ENCODE measurements at regions not wholly inside any gene's neighbourhood (a gene's known extent, or its start where the extent isn't known, plus 50 kb on each side); places are given as distances from the start of the nearest gene placed in this dataset.

DNA sequence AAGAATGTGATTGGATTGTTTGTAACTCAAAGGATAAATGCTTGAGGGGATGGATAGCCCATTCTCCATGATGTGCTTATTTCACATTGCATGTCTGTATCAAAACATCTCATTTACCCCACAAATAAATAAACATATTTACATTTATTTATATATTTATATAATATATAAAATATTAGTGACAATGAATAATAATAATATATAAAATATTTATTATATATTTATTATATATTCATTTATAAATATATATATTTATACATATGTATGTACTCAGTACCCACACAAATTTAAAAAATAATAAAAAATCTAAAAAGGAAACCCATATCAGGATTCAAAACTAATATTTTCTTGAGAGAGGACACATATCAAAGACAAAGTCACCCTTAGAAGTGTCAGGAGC, 429.9 kb downstream of the KCNJ2 start:
- CTCF ChIA-PET (ENCODE audit: partially characterized antibody): interaction anchor here (1.3 kb wide), 1 partner anchor 23 kb away, joined by 4 read pairs; no protein-coding TSS in a partner anchor
- Histone ChIP-seq H3K79me1 (ENCODE audit: low read depth, low read length) (no peaks in the 10 kb centered on the region), H2AFZ (ENCODE audit: low read length) (no peak overlapping the region), H3K4me2 (ENCODE audit: insufficient read depth in 1 of 2, low read depth in 2 of 2, low read length in 2 of 2) (no peak overlapping the region), H3K4ac (replicated peaks; ENCODE audit: insufficient read length, low read depth, low read length) (no peak overlapping the region), H2BK20ac (ENCODE audit: low read length) (no peak overlapping the region), H4K8ac (ENCODE audit: extremely low read depth, insufficient read depth, low read length) (no peak overlapping the region), H3K4me1 (replicated peaks in 1 of 4; ENCODE audit: control insufficient read depth in 3 of 4, insufficient read depth in 4 of 4, low read length in 3 of 4) (no peaks in the 10 kb centered on the region), H3K9ac (replicated peaks in 1 of 4; ENCODE audit: extremely low read depth in 1 of 4, low read depth in 3 of 4, low read length in 3 of 4) (no peak overlapping the region), H2BK120ac (replicated peaks; ENCODE audit: low read depth, low read length) (no peak overlapping the region), H3K4me3 (ENCODE audit: extremely low read depth in 1 of 4, insufficient read depth in 2 of 4, low read depth in 3 of 4, low read length in 4 of 4) (no peak overlapping the region), H2BK15ac (ENCODE audit: low read length) (no peak overlapping the region), H4K91ac (replicated peaks; ENCODE audit: insufficient read length, low read length) (no peak overlapping the region), H3K56ac (replicated peaks; ENCODE audit: insufficient read length, low read depth, low read length) (no peak overlapping the region), H3K9me3 (ENCODE audit: insufficient read depth in 2 of 2, low read depth in 1 of 2, low read length in 1 of 2) (no peaks in the 10 kb centered on the region), H3K23ac (ENCODE audit: insufficient read length) (no peak overlapping the region), H2BK12ac (ENCODE audit: low read depth, low read length) (no peak overlapping the region), H2BK5ac (ENCODE audit: low read depth, low read length) (no peak overlapping the region), H3K36me3 (ENCODE audit: control insufficient read depth in 2 of 4, insufficient read depth in 4 of 4, low read length in 3 of 4) (no peaks in the 10 kb centered on the region), H3K23me2 (ENCODE audit: low read depth, low read length) (no peaks in the 10 kb centered on the region), H3K27me3 (replicated peaks in 1 of 4; ENCODE audit: control insufficient read depth in 3 of 4, extremely low read depth in 1 of 4, insufficient read depth in 3 of 4, low read length in 3 of 4) (peaks cover 0 to 2% (median 0%) of the 10 kb centered on the region in 4 experiments; a peak in 1 of 7 replicates), H3K18ac (ENCODE audit: extremely low read depth, low read length) (no peak overlapping the region), H4K5ac (ENCODE audit: insufficient read length, low read depth, low read length) (no peak overlapping the region), H2AK5ac (ENCODE audit: low read depth, low read length) (no peak overlapping the region), H3K79me2 (ENCODE audit: control insufficient read depth in 1 of 2, insufficient read depth in 2 of 2, low read length in 2 of 2) (no peaks in the 10 kb centered on the region), H3K14ac (ENCODE audit: insufficient read length) (no peak overlapping the region), H4K20me1 (replicated peaks in 1 of 2; ENCODE audit: control insufficient read depth in 1 of 2, insufficient read depth in 2 of 2, low read length in 2 of 2) (no peaks in the 10 kb centered on the region), H3K27ac (ENCODE audit: low read depth, low read length) (no peak overlapping the region)
- DNase-seq (ENCODE audit: low read depth in 1 of 2, low spot score in 2 of 2) (no peak), FAIRE-seq (no peak)
- POLR2A ChIA-PET (ENCODE audit: partially characterized antibody): no interaction called here
- TF ChIP-seq SIN3A (conservative IDR thresholded peaks at IDR 0.05 in 1 of 2, IDR thresholded peaks at IDR 0.05 in 1 of 2; ENCODE audit: low read depth in 1 of 2, low read length in 2 of 2) (no peak), SRF (IDR thresholded peaks at IDR 0.05; ENCODE audit: low read depth, low read length) (no peak), YY1 (IDR thresholded peaks at IDR 0.05; ENCODE audit: low read depth, low read length) (no peak), NRF1 (IDR thresholded peaks at IDR 0.05; ENCODE audit: low read depth, low read length) (no peak), RNF2 (IDR thresholded peaks at IDR 0.05; ENCODE audit: borderline replicate concordance, low read depth, low read length, missing control alignments, poor library complexity, severe bottlenecking) (no peak), BACH1 (IDR thresholded peaks at IDR 0.05; ENCODE audit: low read length) (no peak), TAF1 (IDR thresholded peaks at IDR 0.05; ENCODE audit: low read depth, low read length) (no peak), TCF12 (IDR thresholded peaks at IDR 0.05; ENCODE audit: low read depth, low read length) (no peak)
- TF ChIP-seq, protein P1, sequence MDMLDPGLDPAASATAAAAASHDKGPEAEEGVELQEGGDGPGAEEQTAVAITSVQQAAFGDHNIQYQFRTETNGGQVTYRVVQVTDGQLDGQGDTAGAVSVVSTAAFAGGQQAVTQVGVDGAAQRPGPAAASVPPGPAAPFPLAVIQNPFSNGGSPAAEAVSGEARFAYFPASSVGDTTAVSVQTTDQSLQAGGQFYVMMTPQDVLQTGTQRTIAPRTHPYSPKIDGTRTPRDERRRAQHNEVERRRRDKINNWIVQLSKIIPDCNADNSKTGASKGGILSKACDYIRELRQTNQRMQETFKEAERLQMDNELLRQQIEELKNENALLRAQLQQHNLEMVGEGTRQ (IDR thresholded peaks at IDR 0.05; ENCODE audit: low read length): no peak
- TF ChIP-seq, protein P2, sequence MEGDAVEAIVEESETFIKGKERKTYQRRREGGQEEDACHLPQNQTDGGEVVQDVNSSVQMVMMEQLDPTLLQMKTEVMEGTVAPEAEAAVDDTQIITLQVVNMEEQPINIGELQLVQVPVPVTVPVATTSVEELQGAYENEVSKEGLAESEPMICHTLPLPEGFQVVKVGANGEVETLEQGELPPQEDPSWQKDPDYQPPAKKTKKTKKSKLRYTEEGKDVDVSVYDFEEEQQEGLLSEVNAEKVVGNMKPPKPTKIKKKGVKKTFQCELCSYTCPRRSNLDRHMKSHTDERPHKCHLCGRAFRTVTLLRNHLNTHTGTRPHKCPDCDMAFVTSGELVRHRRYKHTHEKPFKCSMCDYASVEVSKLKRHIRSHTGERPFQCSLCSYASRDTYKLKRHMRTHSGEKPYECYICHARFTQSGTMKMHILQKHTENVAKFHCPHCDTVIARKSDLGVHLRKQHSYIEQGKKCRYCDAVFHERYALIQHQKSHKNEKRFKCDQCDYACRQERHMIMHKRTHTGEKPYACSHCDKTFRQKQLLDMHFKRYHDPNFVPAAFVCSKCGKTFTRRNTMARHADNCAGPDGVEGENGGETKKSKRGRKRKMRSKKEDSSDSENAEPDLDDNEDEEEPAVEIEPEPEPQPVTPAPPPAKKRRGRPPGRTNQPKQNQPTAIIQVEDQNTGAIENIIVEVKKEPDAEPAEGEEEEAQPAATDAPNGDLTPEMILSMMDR (IDR thresholded peaks at IDR 0.05; ENCODE audit: control extremely low read depth in 1 of 3, insufficient read depth in 1 of 3, low read depth in 1 of 3, low read length in 3 of 3): no peak
- TF ChIP-seq, protein P3, sequence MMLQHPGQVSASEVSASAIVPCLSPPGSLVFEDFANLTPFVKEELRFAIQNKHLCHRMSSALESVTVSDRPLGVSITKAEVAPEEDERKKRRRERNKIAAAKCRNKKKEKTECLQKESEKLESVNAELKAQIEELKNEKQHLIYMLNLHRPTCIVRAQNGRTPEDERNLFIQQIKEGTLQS (IDR thresholded peaks at IDR 0.05; ENCODE audit: insufficient read depth, low read depth, low read length): no peak
